G401 (cell line): ENCODE measurements at regions not wholly inside any gene's neighbourhood (a gene's known extent, or its start where the extent isn't known, plus 50 kb on each side); places are given as distances from the start of the nearest gene placed in this dataset.
"Not testable (repeated sequence)": the region's sequence is repeated elsewhere in the genome, so short reads cannot be mapped to it uniquely, and the experiment has no call there.

Experiments used
- DNase-seq: peaks from one replicate; pipeline ENCODE4 v3.0.0-alpha.2; 2015; ENCODE audit warnings: low spot score
- in situ Hi-C: cut with HindIII; loops from 2 replicates; pipeline ENCODE4 v1.10.0; 2016; ENCODE audit warnings: low sequenced_read_pairs, mixed read lengths

DNA sequence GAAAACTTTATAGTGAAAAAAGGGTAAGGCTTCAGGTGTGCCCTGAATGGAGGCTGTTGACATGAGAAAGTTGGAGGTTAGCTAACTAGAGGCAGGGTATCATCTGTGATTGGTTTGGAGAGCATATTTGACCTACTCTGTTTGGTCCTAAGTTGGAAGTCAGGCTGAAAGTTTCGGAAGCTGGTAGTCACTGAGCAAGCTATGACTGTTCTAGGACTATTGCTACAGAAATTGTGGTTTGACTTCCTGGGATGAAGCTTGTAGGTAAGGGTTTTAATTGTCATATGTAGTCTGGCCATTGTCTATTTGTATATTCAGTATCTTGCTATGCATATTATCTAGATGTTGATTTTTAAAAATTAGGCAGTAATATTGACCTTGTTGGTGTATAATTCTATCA is 565.0 kb downstream of the TMEM135 start:
- in situ Hi-C loops = no loop called here

GRCh38 chr11:87600938-87601337 is 563.2 kb downstream of the TMEM135 start:
- in situ Hi-C loops = no loop called here
- DNase-seq = no peak

More for the DNA sequence above, 565.0 kb downstream of the TMEM135 start:
- DNase-seq = no peak

GRCh38 chr11:87597725-87598124 is 560.0 kb downstream of the TMEM135 start:
- in situ Hi-C loops = no loop called here

GRCh38 chr11:87596176-87596575 is 558.4 kb downstream of the TMEM135 start:
- in situ Hi-C loops = no loop called here
- DNase-seq = no peak

More at GRCh38 chr11:87597725-87598124, 560.0 kb downstream of the TMEM135 start:
- DNase-seq = no peak

- in situ Hi-C loops = no loop called here
- no peak for DNase-seq
Observed at GRCh38 chr11:87589082-87589481, 551.3 kb downstream of the TMEM135 start.

- in situ Hi-C loops, DNase-seq: not testable (repeated sequence)
Observed at GRCh38 chr11:87585613-87586012, 547.9 kb downstream of the TMEM135 start.

GRCh38 chr11:87583931-87584330 is 546.2 kb downstream of the TMEM135 start:
- in situ Hi-C loops = no loop called here
- no peak for DNase-seq

- in situ Hi-C loops = no loop called here
- DNase-seq = no peak
Observed at GRCh38 chr11:87575088-87575487, 537.4 kb downstream of the TMEM135 start.

- DNase-seq = no peak
- in situ Hi-C loops = no loop called here
Observed at GRCh38 chr11:87574193-87574592, 536.5 kb downstream of the TMEM135 start.

GRCh38 chr11:87573708-87574107 is 536.0 kb downstream of the TMEM135 start:
- in situ Hi-C loops = no loop called here
- DNase-seq = no peak

GRCh38 chr11:87572881-87573280 is 535.1 kb downstream of the TMEM135 start:
- DNase-seq = no peak
- in situ Hi-C loops = no loop called here

- in situ Hi-C loops = no loop called here
- DNase-seq = no peak
Observed at GRCh38 chr11:87560352-87560751, 522.6 kb downstream of the TMEM135 start.

- in situ Hi-C loops, DNase-seq: not testable (repeated sequence)
Observed at GRCh38 chr11:87559852-87560251, 522.1 kb downstream of the TMEM135 start.

DNA sequence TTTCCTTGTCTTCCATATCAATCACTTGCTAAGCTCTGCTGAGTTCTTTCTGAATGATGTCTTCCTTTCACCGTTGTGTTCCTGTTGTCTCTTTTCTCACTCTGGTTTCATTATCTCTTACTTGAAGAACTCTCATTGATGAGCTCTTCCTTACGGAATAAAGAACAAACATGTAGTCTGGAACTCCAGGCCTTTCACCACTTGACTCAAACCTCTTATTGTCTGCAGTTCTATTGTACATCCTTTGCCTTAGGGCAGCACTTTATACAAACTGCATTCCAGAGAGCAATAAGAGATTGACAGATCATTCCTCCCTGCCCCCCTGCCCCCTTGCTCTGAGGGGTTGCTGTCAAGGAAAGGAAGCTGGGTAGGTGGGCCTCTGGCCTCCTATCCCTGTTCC is 517.4 kb downstream of the TMEM135 start:
- DNase-seq = no peak
- in situ Hi-C loops = no loop called here

DNA sequence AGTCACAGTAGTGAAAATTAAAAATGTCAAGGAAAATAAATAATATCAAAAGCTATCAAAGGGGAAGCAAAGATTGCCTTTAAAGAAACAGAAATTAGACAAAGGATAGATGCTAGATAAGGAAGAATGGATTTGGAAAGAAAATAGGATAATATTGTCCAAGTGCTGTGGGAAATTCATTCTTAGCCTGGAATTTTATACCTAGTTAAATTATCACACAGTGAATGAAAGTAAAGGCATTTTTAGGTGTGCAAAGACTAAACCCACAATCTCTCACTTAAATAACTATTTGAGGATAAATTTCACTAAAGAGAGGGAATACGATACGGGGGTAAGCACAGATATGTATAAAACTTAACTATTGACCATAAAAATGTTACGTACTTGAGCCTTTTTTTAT is 511.1 kb downstream of the TMEM135 start:
- in situ Hi-C loops = no loop called here
- DNase-seq = no peak

GRCh38 chr11:87545858-87546257 is 508.1 kb downstream of the TMEM135 start:
- no peak for DNase-seq
- in situ Hi-C loops = no loop called here

GRCh38 chr11:87539596-87539995 is 501.9 kb downstream of the TMEM135 start:
- no peak for DNase-seq
- in situ Hi-C loops = no loop called here

GRCh38 chr11:87536565-87536964 is 498.8 kb downstream of the TMEM135 start:
- in situ Hi-C loops = no loop called here
- DNase-seq = no peak

GRCh38 chr11:87536016-87536415 is 498.3 kb downstream of the TMEM135 start:
- DNase-seq = no peak
- in situ Hi-C loops = no loop called here

DNA sequence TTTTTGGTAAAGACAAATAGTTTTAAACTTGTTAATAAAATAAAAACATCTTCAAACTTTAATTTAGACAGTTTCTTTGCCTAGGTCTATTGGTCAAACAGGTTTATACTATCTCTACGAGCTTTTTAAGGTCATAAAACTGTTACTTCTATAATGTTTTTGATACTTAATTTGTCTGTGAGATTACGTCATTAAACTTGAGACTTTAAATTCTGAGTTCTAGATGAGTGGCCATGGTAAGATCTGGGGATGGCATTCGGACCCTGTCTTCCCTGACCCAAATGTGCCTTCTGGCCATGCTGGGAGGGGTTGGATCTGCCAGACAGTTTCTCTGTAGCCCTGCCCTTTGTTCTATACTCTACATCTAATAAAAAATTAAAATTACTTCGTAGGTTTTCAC is 497.8 kb downstream of the TMEM135 start:
- in situ Hi-C loops = no loop called here
- DNase-seq = no peak

GRCh38 chr11:87531835-87532234 is 494.1 kb downstream of the TMEM135 start:
- DNase-seq, in situ Hi-C loops: not testable (repeated sequence)

- in situ Hi-C loops = no loop called here
- no peak for DNase-seq
Observed at GRCh38 chr11:87529486-87529885, 491.8 kb downstream of the TMEM135 start.
